KMS-11 (cell line): ENCODE measurements at regions not wholly inside any gene's neighbourhood (a gene's known extent, or its start where the extent isn't known, plus 50 kb on each side); places are given as distances from the start of the nearest gene placed in this dataset.

Source experiments
- H2AFZ ChIP-seq: fragments of 200-600 bp; sonication (generic); 2 replicates; pipeline ENCODE4 v1.6.1; 2016; ENCODE audit warnings: antibody characterized with exemption, mixed run types, low read depth
- H3K27ac ChIP-seq: fragments of 200-600 bp; sonication (generic); 2 replicates; pipeline ENCODE4 v1.6.1; 2016; ENCODE audit warnings: mild to moderate bottlenecking, mixed run types
- H3K27me3 ChIP-seq: fragments of 200-600 bp; sonication (generic); 2 replicates; pipeline ENCODE4 v1.6.1; 2017; ENCODE audit warnings: mild to moderate bottlenecking, low read depth, mixed run types, moderate library complexity; ENCODE audit not compliant: insufficient read depth
- H3K36me3 ChIP-seq: fragments of 200-600 bp; sonication (generic); 2 replicates; pipeline ENCODE4 v1.6.1; 2017; ENCODE audit warnings: mild to moderate bottlenecking, mixed run types; ENCODE audit not compliant: insufficient read depth
- H3K4me1 ChIP-seq: fragments of 200-600 bp; sonication (generic); 2 replicates; pipeline ENCODE4 v1.6.1; 2016; ENCODE audit warnings: mild to moderate bottlenecking, low read depth, mixed run types; ENCODE audit not compliant: poor library complexity, severe bottlenecking
- H3K4me2 ChIP-seq: fragments of 200-600 bp; sonication (generic); 2 replicates; pipeline ENCODE4 v1.7.0; 2016; ENCODE audit warnings: mild to moderate bottlenecking, mixed run types
- H3K4me3 ChIP-seq: fragments of 200-600 bp; sonication (generic); IDR thresholded peaks from 2 replicates; pipeline ENCODE4 v1.6.1; 2017; ENCODE audit warnings: low read depth, low read length, mixed read lengths; ENCODE audit not compliant: insufficient read depth
- H3K79me2 ChIP-seq: fragments of 200-600 bp; sonication (generic); 2 replicates; pipeline ENCODE4 v1.6.1; 2016; ENCODE audit warnings: low read depth, mixed run types; ENCODE audit not compliant: insufficient read depth
- H3K9ac ChIP-seq: fragments of 200-600 bp; sonication (generic); 2 replicates; pipeline ENCODE4 v1.6.1; 2016; ENCODE audit warnings: mild to moderate bottlenecking, mixed run types
- H4K20me1 ChIP-seq: fragments of 200-600 bp; sonication (generic); 2 replicates; pipeline ENCODE4 v1.6.1; 2016; ENCODE audit warnings: mild to moderate bottlenecking, mixed run types; ENCODE audit not compliant: insufficient read depth
- CTCF ChIP-seq: fragments of 200-600 bp; sonication (generic); conservative IDR thresholded peaks from 2 replicates; pipeline ENCODE4 v1.6.1; 2017; ENCODE audit warnings: low read depth, mild to moderate bottlenecking, antibody characterized with exemption, low read length, moderate library complexity, mixed read lengths

GRCh38 chr22:48705159-48705916 is 1122.3 kb downstream of the BRD1 start:
- no peak overlapping the region for H3K4me3 ChIP-seq
- H3K27ac ChIP-seq: no peak overlapping the region
- no peaks in the 10 kb centered on the region for H3K79me2 ChIP-seq
- no peak overlapping the region for H2AFZ ChIP-seq
- H3K4me2 ChIP-seq: no peak overlapping the region
- H3K9ac ChIP-seq: no peak overlapping the region
- no peaks in the 10 kb centered on the region for H3K27me3 ChIP-seq
- TF ChIP-seq CTCF: no peak
- no peaks in the 10 kb centered on the region for H3K36me3 ChIP-seq
- H3K4me1 ChIP-seq: no peaks in the 10 kb centered on the region
- H4K20me1 ChIP-seq: no peaks in the 10 kb centered on the region

GRCh38 chr22:48704335-48704734 is 1123.3 kb downstream of the BRD1 start:
- H3K9ac ChIP-seq: no peak overlapping the region
- no peak overlapping the region for H3K4me2 ChIP-seq
- no peak for TF ChIP-seq CTCF
- no peaks in the 10 kb centered on the region for H3K36me3 ChIP-seq
- no peaks in the 10 kb centered on the region for H3K27me3 ChIP-seq
- no peak overlapping the region for H2AFZ ChIP-seq
- no peak overlapping the region for H3K27ac ChIP-seq
- no peaks in the 10 kb centered on the region for H4K20me1 ChIP-seq
- no peaks in the 10 kb centered on the region for H3K4me1 ChIP-seq
- no peak overlapping the region for H3K4me3 ChIP-seq
- H3K79me2 ChIP-seq: no peaks in the 10 kb centered on the region

- H3K27ac ChIP-seq: no peak overlapping the region
- H4K20me1 ChIP-seq: no peaks in the 10 kb centered on the region
- H3K4me1 ChIP-seq: no peaks in the 10 kb centered on the region
- no peaks in the 10 kb centered on the region for H3K79me2 ChIP-seq
- H3K9ac ChIP-seq: no peak overlapping the region
- no peaks in the 10 kb centered on the region for H3K27me3 ChIP-seq
- no peak for TF ChIP-seq CTCF
- H3K4me2 ChIP-seq: no peak overlapping the region
- no peaks in the 10 kb centered on the region for H3K36me3 ChIP-seq
- no peak overlapping the region for H3K4me3 ChIP-seq
- H2AFZ ChIP-seq: no peak overlapping the region
Observed at GRCh38 chr22:48703265-48703941, 1124.3 kb downstream of the BRD1 start.

- no peak overlapping the region for H3K9ac ChIP-seq
- H3K79me2 ChIP-seq: no peaks in the 10 kb centered on the region
- H3K27me3 ChIP-seq: no peaks in the 10 kb centered on the region
Observed at GRCh38 chr22:48702573-48703264, 1125.0 kb downstream of the BRD1 start.

More at GRCh38 chr22:48702573-48703264, 1125.0 kb downstream of the BRD1 start:
- TF ChIP-seq CTCF: no peak
- H2AFZ ChIP-seq: no peak overlapping the region
- no peaks in the 10 kb centered on the region for H4K20me1 ChIP-seq
- H3K4me2 ChIP-seq: no peak overlapping the region
- no peak overlapping the region for H3K27ac ChIP-seq
- H3K4me3 ChIP-seq: no peak overlapping the region
- no peaks in the 10 kb centered on the region for H3K36me3 ChIP-seq
- H3K4me1 ChIP-seq: no peaks in the 10 kb centered on the region
